Suprapubic skin (tissue), 4 donors: ENCODE measurements at regions not wholly inside any gene's neighbourhood (a gene's known extent, or its start where the extent isn't known, plus 50 kb on each side); places are given as distances from the start of the nearest gene placed in this dataset.

Source experiments
- EP300 ChIP-seq: sonication (generic); formaldehyde crosslinking; IDR thresholded peaks from one replicate; pipeline ENCODE4 v1.6.1; 2017; ENCODE audit warnings: antibody characterized with exemption
- POLR2A ChIP-seq, 2 donors: fragments of 450-650 bp; IDR thresholded peaks; one replicate each; pipeline ENCODE4 v1.6.1; 2017; ENCODE audit warnings: antibody characterized with exemption in 2 of 2, mild to moderate bottlenecking in 2 of 2, moderate library complexity in 2 of 2
- POLR2AphosphoS5 ChIP-seq, 3 donors: sonication (generic); formaldehyde crosslinking; IDR thresholded peaks; one replicate each; pipeline ENCODE4 v1.6.1; 2017; ENCODE audit warnings: antibody characterized with exemption in 3 of 3
- TF ChIP-seq, protein P1 (sequence below), 2 donors: fragments of 200-600 bp in 1 of 2; fragments of 450-650 bp in 1 of 2; sonication (generic) in 1 of 2; IDR thresholded peaks; one replicate each; pipeline ENCODE4 v1.5.1; 2016 to 2019; ENCODE audit warnings: antibody characterized with exemption in 2 of 2, mild to moderate bottlenecking in 1 of 2, moderate library complexity in 1 of 2

DNA sequence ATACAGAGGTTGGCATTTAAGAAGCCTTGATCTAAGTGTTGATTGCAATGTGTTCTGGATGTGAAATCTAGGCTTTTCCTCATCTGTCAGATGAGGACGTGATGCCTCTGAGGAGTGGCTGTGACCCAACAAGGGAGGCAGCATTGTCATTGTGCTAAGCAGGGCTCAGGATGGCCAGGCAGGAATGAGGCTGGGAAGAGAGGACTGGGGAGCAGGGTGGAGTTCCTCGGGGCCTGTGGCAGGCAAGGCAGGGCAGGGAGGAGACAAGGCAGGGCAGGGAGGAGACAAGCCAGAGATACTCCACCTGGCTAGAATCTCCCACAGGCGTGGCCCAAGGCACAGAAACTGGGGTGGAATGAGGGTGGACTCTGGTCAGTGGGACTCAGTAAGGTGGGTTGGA, 116.6 kb downstream of the RPIA start:
- TF ChIP-seq POLR2A (IDR thresholded peaks at IDR 0.05): no peak
- TF ChIP-seq, protein P1, sequence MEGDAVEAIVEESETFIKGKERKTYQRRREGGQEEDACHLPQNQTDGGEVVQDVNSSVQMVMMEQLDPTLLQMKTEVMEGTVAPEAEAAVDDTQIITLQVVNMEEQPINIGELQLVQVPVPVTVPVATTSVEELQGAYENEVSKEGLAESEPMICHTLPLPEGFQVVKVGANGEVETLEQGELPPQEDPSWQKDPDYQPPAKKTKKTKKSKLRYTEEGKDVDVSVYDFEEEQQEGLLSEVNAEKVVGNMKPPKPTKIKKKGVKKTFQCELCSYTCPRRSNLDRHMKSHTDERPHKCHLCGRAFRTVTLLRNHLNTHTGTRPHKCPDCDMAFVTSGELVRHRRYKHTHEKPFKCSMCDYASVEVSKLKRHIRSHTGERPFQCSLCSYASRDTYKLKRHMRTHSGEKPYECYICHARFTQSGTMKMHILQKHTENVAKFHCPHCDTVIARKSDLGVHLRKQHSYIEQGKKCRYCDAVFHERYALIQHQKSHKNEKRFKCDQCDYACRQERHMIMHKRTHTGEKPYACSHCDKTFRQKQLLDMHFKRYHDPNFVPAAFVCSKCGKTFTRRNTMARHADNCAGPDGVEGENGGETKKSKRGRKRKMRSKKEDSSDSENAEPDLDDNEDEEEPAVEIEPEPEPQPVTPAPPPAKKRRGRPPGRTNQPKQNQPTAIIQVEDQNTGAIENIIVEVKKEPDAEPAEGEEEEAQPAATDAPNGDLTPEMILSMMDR (IDR thresholded peaks at IDR 0.05): no peak
- no peak for TF ChIP-seq POLR2AphosphoS5 (IDR thresholded peaks at IDR 0.05)
- TF ChIP-seq EP300: no peak
